ENCODE measurements at regions not wholly inside any gene's neighbourhood (a gene's known extent, or its start where the extent isn't known, plus 50 kb on each side); places are given as distances from the start of the nearest gene placed in this dataset.

DNA sequence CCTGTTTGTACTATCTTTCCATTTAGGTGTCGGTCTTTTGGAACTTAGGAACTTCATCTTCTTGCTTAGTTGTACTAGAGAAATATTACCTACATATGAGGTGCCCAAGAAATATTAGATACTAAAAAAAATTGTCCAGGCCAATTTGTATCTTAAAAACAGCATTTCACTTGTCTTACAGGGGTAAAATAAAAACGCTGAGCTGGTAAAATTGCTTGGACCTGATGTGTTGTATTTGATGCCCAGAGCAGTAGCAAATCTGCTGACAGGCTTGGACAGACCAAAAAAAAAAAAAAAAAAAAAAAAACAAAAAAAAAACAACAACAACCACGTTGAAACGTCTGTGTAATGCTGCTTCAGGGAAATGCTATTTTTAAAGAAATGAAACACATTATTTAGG is 150.4 kb upstream of the ARX start:
- no peaks in the 10 kb centered on the region for H3K9me3 ChIP-seq
- no peaks in the 10 kb centered on the region for H3K36me3 ChIP-seq
- no peak overlapping the region for H3K4me3 ChIP-seq (ENCODE audit: low read depth in 1 of 2, low read length in 1 of 2)
- H3K27me3 ChIP-seq: no peaks in the 10 kb centered on the region
- no peak overlapping the region for H3K27ac ChIP-seq
- H3K4me1 ChIP-seq (ENCODE audit: control insufficient read depth in 1 of 2, insufficient read depth in 1 of 2, low read depth in 1 of 2, low read length in 1 of 2): no peaks in the 10 kb centered on the region
- TF ChIP-seq, protein P1, sequence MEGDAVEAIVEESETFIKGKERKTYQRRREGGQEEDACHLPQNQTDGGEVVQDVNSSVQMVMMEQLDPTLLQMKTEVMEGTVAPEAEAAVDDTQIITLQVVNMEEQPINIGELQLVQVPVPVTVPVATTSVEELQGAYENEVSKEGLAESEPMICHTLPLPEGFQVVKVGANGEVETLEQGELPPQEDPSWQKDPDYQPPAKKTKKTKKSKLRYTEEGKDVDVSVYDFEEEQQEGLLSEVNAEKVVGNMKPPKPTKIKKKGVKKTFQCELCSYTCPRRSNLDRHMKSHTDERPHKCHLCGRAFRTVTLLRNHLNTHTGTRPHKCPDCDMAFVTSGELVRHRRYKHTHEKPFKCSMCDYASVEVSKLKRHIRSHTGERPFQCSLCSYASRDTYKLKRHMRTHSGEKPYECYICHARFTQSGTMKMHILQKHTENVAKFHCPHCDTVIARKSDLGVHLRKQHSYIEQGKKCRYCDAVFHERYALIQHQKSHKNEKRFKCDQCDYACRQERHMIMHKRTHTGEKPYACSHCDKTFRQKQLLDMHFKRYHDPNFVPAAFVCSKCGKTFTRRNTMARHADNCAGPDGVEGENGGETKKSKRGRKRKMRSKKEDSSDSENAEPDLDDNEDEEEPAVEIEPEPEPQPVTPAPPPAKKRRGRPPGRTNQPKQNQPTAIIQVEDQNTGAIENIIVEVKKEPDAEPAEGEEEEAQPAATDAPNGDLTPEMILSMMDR (IDR thresholded peaks at IDR 0.05): no peak

DNA sequence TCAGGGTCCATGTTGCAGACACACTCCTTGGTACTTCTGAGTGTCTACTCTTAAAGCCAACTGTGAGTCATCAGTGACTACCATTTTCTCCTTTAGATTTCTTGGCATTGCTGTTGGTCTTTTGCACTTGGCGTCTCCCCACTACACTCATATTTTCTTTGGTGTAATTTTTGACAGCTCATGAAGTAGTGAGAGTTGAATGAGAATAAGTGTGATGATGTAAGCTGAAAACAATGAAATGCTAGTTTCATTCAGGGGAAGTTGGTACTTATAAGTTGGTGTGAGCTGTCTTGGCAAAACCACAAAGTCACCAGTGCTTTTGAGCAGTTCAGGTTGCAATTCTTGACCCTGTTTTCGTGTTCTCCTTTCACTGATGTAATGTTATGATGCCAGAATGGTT is 142.9 kb upstream of the ARX start:
- H3K9me3 ChIP-seq: no peaks in the 10 kb centered on the region

DNA sequence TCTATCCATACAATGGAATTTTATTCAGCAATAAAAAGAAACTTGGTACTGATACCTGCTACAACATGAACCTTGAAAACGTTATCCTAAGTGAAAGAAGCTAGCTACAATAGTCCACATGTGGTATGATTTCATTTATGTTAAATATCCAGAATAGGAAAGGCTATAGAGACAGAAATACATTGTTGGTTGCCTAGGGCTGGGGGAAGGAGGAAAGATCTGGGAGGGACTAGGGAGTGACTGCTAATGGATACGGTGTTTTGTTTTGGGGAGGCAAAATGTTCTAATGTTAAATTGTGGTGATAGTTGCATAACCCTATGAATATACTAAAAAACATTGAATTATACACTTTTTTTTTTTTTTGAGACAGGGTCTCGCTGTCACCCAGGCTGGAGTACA is 141.1 kb upstream of the ARX start:
- H3K36me3 ChIP-seq: no peaks in the 10 kb centered on the region
- H3K9me3 ChIP-seq: no peaks in the 10 kb centered on the region
- H3K27me3 ChIP-seq: no peaks in the 10 kb centered on the region
- TF ChIP-seq, protein P1 (IDR thresholded peaks at IDR 0.05): no peak
- no peaks in the 10 kb centered on the region for H3K4me1 ChIP-seq (ENCODE audit: control insufficient read depth in 1 of 2, insufficient read depth in 1 of 2, low read depth in 1 of 2, low read length in 1 of 2)
- no peak overlapping the region for H3K4me3 ChIP-seq (ENCODE audit: low read depth in 1 of 2, low read length in 1 of 2)
- no peak overlapping the region for H3K27ac ChIP-seq

More for the DNA sequence above, 142.9 kb upstream of the ARX start:
- Histone ChIP-seq H3K4me3 (ENCODE audit: low read depth in 1 of 2, low read length in 1 of 2) (no peak overlapping the region), H3K36me3 (no peaks in the 10 kb centered on the region), H3K27ac (no peak overlapping the region), H3K4me1 (ENCODE audit: control insufficient read depth in 1 of 2, insufficient read depth in 1 of 2, low read depth in 1 of 2, low read length in 1 of 2) (no peaks in the 10 kb centered on the region), H3K27me3 (no peaks in the 10 kb centered on the region)
- TF ChIP-seq, protein P1 (IDR thresholded peaks at IDR 0.05): no peak

DNA sequence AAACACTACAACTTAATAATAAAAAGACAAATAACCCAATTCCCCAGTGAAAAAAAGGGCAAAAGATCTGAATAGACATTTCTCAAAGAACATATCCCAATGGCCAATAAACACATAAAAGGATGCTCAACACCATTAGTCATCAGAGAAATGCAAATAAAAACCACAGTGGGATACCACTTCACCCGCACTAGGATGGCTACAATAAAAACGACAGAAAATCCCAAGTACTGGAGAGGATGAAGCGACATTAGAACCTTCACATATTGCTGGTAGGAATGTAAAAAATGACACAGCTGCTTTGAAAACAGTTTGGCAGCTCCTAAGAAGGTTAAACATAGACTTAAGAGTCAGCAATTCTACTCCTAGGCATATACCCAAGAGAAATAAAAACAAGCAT is 140.6 kb upstream of the ARX start:
- H3K27ac ChIP-seq: no peak overlapping the region
- no peaks in the 10 kb centered on the region for H3K4me1 ChIP-seq (ENCODE audit: control insufficient read depth in 1 of 2, insufficient read depth in 1 of 2, low read depth in 1 of 2, low read length in 1 of 2)
- H3K4me3 ChIP-seq (ENCODE audit: low read depth in 1 of 2, low read length in 1 of 2): no peak overlapping the region
- TF ChIP-seq, protein P1 (IDR thresholded peaks at IDR 0.05): no peak
- H3K36me3 ChIP-seq: no peaks in the 10 kb centered on the region
- no peaks in the 10 kb centered on the region for H3K27me3 ChIP-seq
- H3K9me3 ChIP-seq: no peaks in the 10 kb centered on the region

DNA sequence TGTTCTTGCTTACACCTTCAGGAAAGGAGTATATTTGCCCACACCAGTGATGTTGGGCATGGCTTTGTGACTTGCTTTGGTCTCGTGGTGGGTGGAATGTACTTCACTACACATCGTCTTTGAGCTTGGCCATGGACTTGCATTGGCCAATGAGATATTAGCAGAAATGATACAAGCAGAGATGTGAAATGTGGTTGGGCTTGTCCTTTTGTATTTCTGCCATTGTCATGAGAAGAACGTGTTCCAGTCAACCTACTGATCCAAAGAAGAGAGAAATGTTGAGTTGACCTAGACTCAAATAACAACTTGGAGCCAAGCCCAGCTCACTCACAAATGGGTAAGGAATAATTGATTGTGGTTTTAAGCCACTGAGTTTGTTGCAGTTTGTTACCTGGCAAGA is 138.4 kb upstream of the ARX start:
- no peaks in the 10 kb centered on the region for H3K9me3 ChIP-seq
- H3K27ac ChIP-seq: no peak overlapping the region
- TF ChIP-seq, protein P1 (IDR thresholded peaks at IDR 0.05): no peak
- no peaks in the 10 kb centered on the region for H3K36me3 ChIP-seq
- H3K4me3 ChIP-seq (ENCODE audit: low read depth in 1 of 2, low read length in 1 of 2): no peak overlapping the region
- H3K27me3 ChIP-seq: no peaks in the 10 kb centered on the region
- H3K4me1 ChIP-seq (ENCODE audit: control insufficient read depth in 1 of 2, insufficient read depth in 1 of 2, low read depth in 1 of 2, low read length in 1 of 2): no peaks in the 10 kb centered on the region

DNA sequence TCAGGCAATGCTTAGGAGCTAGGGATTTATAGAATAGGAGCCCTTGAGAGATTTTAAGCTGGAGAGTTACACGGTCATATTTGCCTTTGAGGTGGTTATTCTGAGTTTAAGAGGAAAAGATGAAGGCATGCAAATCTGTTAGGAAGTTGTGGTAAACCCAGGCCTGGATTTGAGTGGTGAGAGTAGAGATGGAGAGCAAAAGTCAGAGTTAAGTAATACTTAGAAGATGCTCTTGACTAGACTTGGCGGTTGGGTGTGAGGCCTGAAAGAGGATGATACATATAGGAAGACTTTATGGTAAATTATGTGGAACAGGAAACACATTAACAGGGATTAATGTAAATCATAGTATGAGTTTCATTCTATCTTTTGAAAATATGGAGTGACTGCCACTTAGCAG is 136.0 kb upstream of the ARX start:
- no peaks in the 10 kb centered on the region for H3K9me3 ChIP-seq
- TF ChIP-seq, protein P1 (IDR thresholded peaks at IDR 0.05): no peak
- H3K36me3 ChIP-seq: no peaks in the 10 kb centered on the region
- no peak overlapping the region for H3K27ac ChIP-seq
- no peak overlapping the region for H3K4me3 ChIP-seq (ENCODE audit: low read depth in 1 of 2, low read length in 1 of 2)
- no peaks in the 10 kb centered on the region for H3K4me1 ChIP-seq (ENCODE audit: control insufficient read depth in 1 of 2, insufficient read depth in 1 of 2, low read depth in 1 of 2, low read length in 1 of 2)
- no peaks in the 10 kb centered on the region for H3K27me3 ChIP-seq
